ENCODE measurements at regions not wholly inside any gene's neighbourhood (a gene's known extent, or its start where the extent isn't known, plus 50 kb on each side); places are given as distances from the start of the nearest gene placed in this dataset.

- Histone ChIP-seq H3K36me3 (ENCODE audit: insufficient read depth, low read length) (no peaks in the 10 kb centered on the region), H3K4me3 (ENCODE audit: low read depth, low read length, poor library complexity, severe bottlenecking) (no peak overlapping the region), H3K79me2 (ENCODE audit: insufficient read depth, low read depth, low read length) (no peaks in the 10 kb centered on the region), H3K4me1 (ENCODE audit: insufficient read depth, low read length, poor library complexity, severe bottlenecking) (no peaks in the 10 kb centered on the region), H3K9me3 (ENCODE audit: low read length) (no peaks in the 10 kb centered on the region), H3K9me2 (ENCODE audit: insufficient read depth, low read length) (no peaks in the 10 kb centered on the region), H2AFZ (ENCODE audit: low read length) (no peak overlapping the region), H3K4me2 (ENCODE audit: low read length) (no peak overlapping the region), H3K27ac (ENCODE audit: low read depth, low read length, poor library complexity, severe bottlenecking) (no peak overlapping the region), H4K20me1 (ENCODE audit: insufficient read depth, low read length) (no peaks in the 10 kb centered on the region)
- POLR2A ChIA-PET, result no interaction called here
- BruUV-seq (replicated peaks), result no TSS peak
- CTCF ChIA-PET (ENCODE audit: unreplicated experiment), result no interaction called here
- TF ChIP-seq EZH2phosphoT487 (IDR thresholded peaks at IDR 0.05; ENCODE audit: borderline replicate concordance, low read depth, low read length), result no peak
- TF ChIP-seq CTCF (conservative IDR thresholded peaks at IDR 0.05; ENCODE audit: low read length), result no peak
- intact Hi-C loops (cut with micrococcal nuclease; ENCODE audit: unreplicated experiment), result no loop called here
- DNase-seq (ENCODE audit: low spot score), result no peak
Measured at GRCh38 chr19:34825212-34825611, 52.2 kb upstream of the ZNF599 start.

GRCh38 chr19:34824686-34825085 lies 51.7 kb upstream of the ZNF599 start:
- POLR2A ChIA-PET, result no interaction called here
- CTCF ChIA-PET (ENCODE audit: unreplicated experiment), result no interaction called here
- no peaks in the 10 kb centered on the region for H3K9me2 ChIP-seq (ENCODE audit: insufficient read depth, low read length)
- no peak for DNase-seq (ENCODE audit: low spot score)
- no peak overlapping the region for H3K4me2 ChIP-seq (ENCODE audit: low read length)
- no peaks in the 10 kb centered on the region for H3K9me3 ChIP-seq (ENCODE audit: low read length)
- H3K79me2 ChIP-seq (ENCODE audit: insufficient read depth, low read depth, low read length), result no peaks in the 10 kb centered on the region
- BruUV-seq (replicated peaks), result no TSS peak
- intact Hi-C loops (cut with micrococcal nuclease; ENCODE audit: unreplicated experiment), result no loop called here
- H3K27ac ChIP-seq (ENCODE audit: low read depth, low read length, poor library complexity, severe bottlenecking), result no peak overlapping the region
- H3K4me3 ChIP-seq (ENCODE audit: low read depth, low read length, poor library complexity, severe bottlenecking), result no peak overlapping the region
- TF ChIP-seq EZH2phosphoT487 (IDR thresholded peaks at IDR 0.05; ENCODE audit: borderline replicate concordance, low read depth, low read length), result no peak
- no peak for TF ChIP-seq CTCF (conservative IDR thresholded peaks at IDR 0.05; ENCODE audit: low read length)
- no peak overlapping the region for H2AFZ ChIP-seq (ENCODE audit: low read length)
- no peaks in the 10 kb centered on the region for H4K20me1 ChIP-seq (ENCODE audit: insufficient read depth, low read length)
- H3K36me3 ChIP-seq (ENCODE audit: insufficient read depth, low read length), result no peaks in the 10 kb centered on the region
- no peaks in the 10 kb centered on the region for H3K4me1 ChIP-seq (ENCODE audit: insufficient read depth, low read length, poor library complexity, severe bottlenecking)
